ENCODE measurements at regions not wholly inside any gene's neighbourhood (a gene's known extent, or its start where the extent isn't known, plus 50 kb on each side); places are given as distances from the start of the nearest gene placed in this dataset.

GRCh38 chr9:7984692-7985091 lies 185.1 kb upstream of the DMAC1 start:
- no peak for DNase-seq (ENCODE audit: low read depth, low spot score)

- DNase-seq (ENCODE audit: low read depth, low spot score), result no peak
These were observed 184.6 kb upstream of the DMAC1 start for GRCh38 chr9:7984203-7984602.

GRCh38 chr9:7983490-7983889 lies 183.9 kb upstream of the DMAC1 start:
- DNase-seq (ENCODE audit: low read depth, low spot score), result no peak

GRCh38 chr9:7982907-7983306 lies 183.3 kb upstream of the DMAC1 start:
- DNase-seq (ENCODE audit: low read depth, low spot score), result no peak

GRCh38 chr9:7980691-7981289 lies 181.2 kb upstream of the DMAC1 start:
- DNase-seq (ENCODE audit: low read depth, low spot score), result no peak

GRCh38 chr9:7980041-7980440 lies 180.5 kb upstream of the DMAC1 start:
- DNase-seq (ENCODE audit: low read depth, low spot score), result no peak

- no peak for DNase-seq (ENCODE audit: low read depth, low spot score)
These were observed 180.0 kb upstream of the DMAC1 start for GRCh38 chr9:7979611-7980010.

- no peak for DNase-seq (ENCODE audit: low read depth, low spot score)
These were observed 178.0 kb upstream of the DMAC1 start for GRCh38 chr9:7977586-7977985.

- DNase-seq (ENCODE audit: low read depth, low spot score), result no peak
These were observed 177.3 kb upstream of the DMAC1 start for GRCh38 chr9:7976856-7977255.

GRCh38 chr9:7976167-7976755 lies 176.7 kb upstream of the DMAC1 start:
- peak; percentile 3 for DNase-seq (ENCODE audit: low read depth, low spot score)

- DNase-seq (ENCODE audit: low read depth, low spot score), result no peak
These were observed 175.8 kb upstream of the DMAC1 start for GRCh38 chr9:7975336-7975735.

GRCh38 chr9:7974335-7974960 lies 174.9 kb upstream of the DMAC1 start:
- DNase-seq (ENCODE audit: low read depth, low spot score), result no peak

- DNase-seq (ENCODE audit: low read depth, low spot score), result no peak
These were observed 173.5 kb upstream of the DMAC1 start for GRCh38 chr9:7973123-7973522.

GRCh38 chr9:7970681-7971330 lies 171.2 kb upstream of the DMAC1 start:
- DNase-seq (ENCODE audit: low read depth, low spot score), result peak; percentile 42

- no peak for DNase-seq (ENCODE audit: low read depth, low spot score)
These were observed 169.1 kb upstream of the DMAC1 start for GRCh38 chr9:7968687-7969086.

- no peak for DNase-seq (ENCODE audit: low read depth, low spot score)
These were observed 168.3 kb upstream of the DMAC1 start for GRCh38 chr9:7967851-7968250.

GRCh38 chr9:7967093-7967827 lies 167.7 kb upstream of the DMAC1 start:
- no peak for DNase-seq (ENCODE audit: low read depth, low spot score)

GRCh38 chr9:7965063-7965462 lies 165.5 kb upstream of the DMAC1 start:
- no peak for DNase-seq (ENCODE audit: low read depth, low spot score)

- peak; percentile 2 for DNase-seq (ENCODE audit: low read depth, low spot score)
These were observed 163.4 kb upstream of the DMAC1 start for GRCh38 chr9:7963026-7963425.

- no peak for DNase-seq (ENCODE audit: low read depth, low spot score)
These were observed 161.5 kb upstream of the DMAC1 start for GRCh38 chr9:7961076-7961475.

- no peak for DNase-seq (ENCODE audit: low read depth, low spot score)
These were observed 160.9 kb upstream of the DMAC1 start for GRCh38 chr9:7960320-7961050.

GRCh38 chr9:7957803-7958202 lies 158.2 kb upstream of the DMAC1 start:
- no peak for DNase-seq (ENCODE audit: low read depth, low spot score)
